Parathyroid adenoma (tissue), 2 donors: ENCODE measurements at regions not wholly inside any gene's neighbourhood (a gene's known extent, or its start where the extent isn't known, plus 50 kb on each side); places are given as distances from the start of the nearest gene placed in this dataset.

Experiments
- H2AFZ ChIP-seq: fragments of 300-600 bp; sonication (generic); one replicate; pipeline ENCODE4 v1.7.0; 2017; ENCODE audit warnings: antibody characterized with exemption, mild to moderate bottlenecking
- H3K27ac ChIP-seq: fragments of 300-600 bp; sonication (generic); one replicate; pipeline ENCODE4 v1.7.0; 2017
- H3K27me3 ChIP-seq: fragments of 300-600 bp; sonication (generic); one replicate; pipeline ENCODE4 v1.7.0; 2017; ENCODE audit warnings: low read length; ENCODE audit not compliant: control insufficient read depth, insufficient read depth
- H3K36me3 ChIP-seq: fragments of 300-600 bp; sonication (generic); one replicate; pipeline ENCODE4 v1.7.0; 2017; ENCODE audit warnings: low read length; ENCODE audit not compliant: control insufficient read depth, insufficient read depth
- H3K4me1 ChIP-seq: fragments of 300-600 bp; sonication (generic); one replicate; pipeline ENCODE4 v1.7.0; 2017; ENCODE audit warnings: control low read depth
- H3K4me2 ChIP-seq: fragments of 300-600 bp; sonication (generic); one replicate; pipeline ENCODE4 v1.7.0; 2017; ENCODE audit warnings: low read length
- H3K4me3 ChIP-seq: fragments of 300-600 bp; sonication (generic); one replicate; pipeline ENCODE4 v1.7.0; 2017; ENCODE audit warnings: low read depth, low read length
- H3K79me2 ChIP-seq: fragments of 300-600 bp; sonication (generic); one replicate; pipeline ENCODE4 v1.7.0; 2017; ENCODE audit warnings: control low read depth
- H3K9ac ChIP-seq: fragments of 300-600 bp; sonication (generic); one replicate; pipeline ENCODE4 v1.7.0; 2017; ENCODE audit warnings: mild to moderate bottlenecking
- H3K9me3 ChIP-seq: fragments of 300-600 bp; sonication (generic); one replicate; pipeline ENCODE4 v1.7.0; 2017; ENCODE audit warnings: low read length; ENCODE audit not compliant: control insufficient read depth
- TF ChIP-seq, protein P1 (sequence below): fragments of 300-600 bp; sonication (generic); IDR thresholded peaks from one replicate; pipeline ENCODE4 v1.7.0; 2017; ENCODE audit warnings: antibody characterized with exemption, mild to moderate bottlenecking
- donor health status: primary hyperparathyroidism.

GRCh38 chr1:164006621-164007020 lies 552.4 kb upstream of the PBX1 start:
- Histone ChIP-seq H3K9me3 (no peaks in the 10 kb centered on the region), H3K9ac (no peak overlapping the region), H3K27ac (no peak overlapping the region), H2AFZ (no peak overlapping the region), H3K4me3 (no peak overlapping the region), H3K4me2 (no peak overlapping the region), H3K36me3 (no peaks in the 10 kb centered on the region), H3K27me3 (no peaks in the 10 kb centered on the region), H3K79me2 (no peaks in the 10 kb centered on the region), H3K4me1 (no peaks in the 10 kb centered on the region)
- TF ChIP-seq, protein P1, sequence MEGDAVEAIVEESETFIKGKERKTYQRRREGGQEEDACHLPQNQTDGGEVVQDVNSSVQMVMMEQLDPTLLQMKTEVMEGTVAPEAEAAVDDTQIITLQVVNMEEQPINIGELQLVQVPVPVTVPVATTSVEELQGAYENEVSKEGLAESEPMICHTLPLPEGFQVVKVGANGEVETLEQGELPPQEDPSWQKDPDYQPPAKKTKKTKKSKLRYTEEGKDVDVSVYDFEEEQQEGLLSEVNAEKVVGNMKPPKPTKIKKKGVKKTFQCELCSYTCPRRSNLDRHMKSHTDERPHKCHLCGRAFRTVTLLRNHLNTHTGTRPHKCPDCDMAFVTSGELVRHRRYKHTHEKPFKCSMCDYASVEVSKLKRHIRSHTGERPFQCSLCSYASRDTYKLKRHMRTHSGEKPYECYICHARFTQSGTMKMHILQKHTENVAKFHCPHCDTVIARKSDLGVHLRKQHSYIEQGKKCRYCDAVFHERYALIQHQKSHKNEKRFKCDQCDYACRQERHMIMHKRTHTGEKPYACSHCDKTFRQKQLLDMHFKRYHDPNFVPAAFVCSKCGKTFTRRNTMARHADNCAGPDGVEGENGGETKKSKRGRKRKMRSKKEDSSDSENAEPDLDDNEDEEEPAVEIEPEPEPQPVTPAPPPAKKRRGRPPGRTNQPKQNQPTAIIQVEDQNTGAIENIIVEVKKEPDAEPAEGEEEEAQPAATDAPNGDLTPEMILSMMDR = no peak

GRCh38 chr1:164017239-164017638 lies 541.7 kb upstream of the PBX1 start:
- Histone ChIP-seq H3K79me2 (no peaks in the 10 kb centered on the region), H3K9me3 (no peaks in the 10 kb centered on the region), H3K27ac (no peak overlapping the region), H3K36me3 (no peaks in the 10 kb centered on the region), H3K9ac (no peak overlapping the region), H3K4me1 (no peaks in the 10 kb centered on the region), H3K4me3 (no peak overlapping the region), H3K27me3 (no peaks in the 10 kb centered on the region), H3K4me2 (no peak overlapping the region), H2AFZ (no peak overlapping the region)
- TF ChIP-seq, protein P1 = no peak

DNA sequence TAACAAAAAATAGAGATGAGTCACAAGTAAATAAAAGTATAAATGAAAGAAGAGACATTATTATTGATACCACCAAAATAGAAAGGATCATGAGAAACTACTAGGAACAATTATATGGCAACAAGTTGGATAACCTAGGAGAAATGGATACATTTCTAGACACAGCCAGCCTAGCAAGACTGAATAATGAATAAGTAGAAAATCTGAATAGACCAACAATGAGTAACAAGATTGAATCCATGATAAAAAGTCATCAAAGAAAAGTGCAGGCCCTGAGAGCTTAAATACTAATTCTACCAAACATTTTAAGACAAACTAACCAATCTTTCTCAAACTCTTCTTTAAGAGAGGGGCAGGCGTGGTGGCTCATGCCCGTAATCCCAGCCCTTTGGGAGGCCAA lies 538.6 kb upstream of the PBX1 start:
- TF ChIP-seq, protein P1 = no peak
- no peaks in the 10 kb centered on the region for H3K9me3 ChIP-seq
- no peaks in the 10 kb centered on the region for H3K79me2 ChIP-seq
- H2AFZ ChIP-seq = no peak overlapping the region
- no peaks in the 10 kb centered on the region for H3K27me3 ChIP-seq
- H3K4me2 ChIP-seq = no peak overlapping the region
- H3K27ac ChIP-seq = no peak overlapping the region
- H3K4me1 ChIP-seq = no peaks in the 10 kb centered on the region
- no peak overlapping the region for H3K4me3 ChIP-seq
- H3K36me3 ChIP-seq = no peaks in the 10 kb centered on the region
- H3K9ac ChIP-seq = no peak overlapping the region

DNA sequence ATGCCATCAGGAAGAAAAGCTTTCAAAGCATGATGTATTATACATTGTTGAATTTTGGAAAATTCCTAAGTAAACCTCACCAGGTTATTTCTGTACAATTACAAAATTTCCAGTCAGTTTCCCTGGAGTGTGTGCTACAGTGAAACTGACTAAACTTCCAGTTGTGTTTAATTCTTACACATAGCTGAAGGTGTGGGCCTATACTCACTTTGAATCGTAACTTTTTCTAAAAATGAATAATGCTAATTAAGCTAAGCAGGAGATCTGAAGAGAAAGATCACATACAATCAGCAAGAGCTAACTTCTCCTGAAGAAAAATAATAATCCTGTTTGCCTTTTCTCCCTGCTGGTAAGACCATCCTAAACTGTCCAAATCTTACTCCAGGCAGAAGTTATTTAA lies 537.2 kb upstream of the PBX1 start:
- TF ChIP-seq, protein P1 = no peak
- Histone ChIP-seq H3K27ac (no peak overlapping the region), H3K27me3 (no peaks in the 10 kb centered on the region), H2AFZ (no peak overlapping the region), H3K4me1 (no peaks in the 10 kb centered on the region), H3K36me3 (no peaks in the 10 kb centered on the region), H3K9ac (no peak overlapping the region), H3K4me3 (no peak overlapping the region), H3K4me2 (no peak overlapping the region), H3K79me2 (no peaks in the 10 kb centered on the region), H3K9me3 (no peaks in the 10 kb centered on the region)

GRCh38 chr1:164033782-164034181 lies 525.2 kb upstream of the PBX1 start:
- Histone ChIP-seq H2AFZ (no peak overlapping the region), H3K9me3 (no peaks in the 10 kb centered on the region), H3K4me1 (no peaks in the 10 kb centered on the region), H3K27ac (no peak overlapping the region), H3K79me2 (no peaks in the 10 kb centered on the region), H3K4me2 (no peak overlapping the region), H3K27me3 (no peaks in the 10 kb centered on the region), H3K9ac (no peak overlapping the region), H3K36me3 (no peaks in the 10 kb centered on the region), H3K4me3 (no peak overlapping the region)
- TF ChIP-seq, protein P1 = no peak
